ENCODE measurements at regions not wholly inside any gene's neighbourhood (a gene's known extent, or its start where the extent isn't known, plus 50 kb on each side); places are given as distances from the start of the nearest gene placed in this dataset.

- no peak for DNase-seq
- Histone ChIP-seq H3K27me3 (no peaks in the 10 kb centered on the region), H3K36me3 (no peaks in the 10 kb centered on the region), H3K27ac (no peak overlapping the region), H3K4me3 (no peak overlapping the region), H3K9me3 (peaks cover 0 to 5% (median 0%) of the 10 kb centered on the region in 4 donors), H3K4me1 (no peaks in the 10 kb centered on the region)
- 63 to 84% methylated on average over 2 of the region's 2 CpGs for WGBS, 2 donors
- TF ChIP-seq CTCF (IDR thresholded peaks at IDR 0.05) (no peak), EP300 (IDR thresholded peaks at IDR 0.05) (no peak), POLR2AphosphoS5 (IDR thresholded peaks at IDR 0.05) (no peak), POLR2A (IDR thresholded peaks at IDR 0.05) (no peak)
- intact Hi-C loops (cut with DNase I): no loop called here
Measured at GRCh38 chr13:21782736-21783135, 111.9 kb downstream of the FGF9 start.

GRCh38 chr13:21785990-21786389, 115.1 kb downstream of the FGF9 start:
- intact Hi-C loops (cut with DNase I): no loop called here
- H3K27me3 ChIP-seq: no peaks in the 10 kb centered on the region
- H3K36me3 ChIP-seq: no peaks in the 10 kb centered on the region
- H3K4me3 ChIP-seq: no peak overlapping the region
- no peaks in the 10 kb centered on the region for H3K9me3 ChIP-seq
- WGBS, 2 donors: 94% methylated on average over 2 of the region's 2 CpGs
- no peak for DNase-seq
- no peak overlapping the region for H3K27ac ChIP-seq
- H3K4me1 ChIP-seq: no peaks in the 10 kb centered on the region
- TF ChIP-seq CTCF (IDR thresholded peaks at IDR 0.05) (no peak), EP300 (IDR thresholded peaks at IDR 0.05) (no peak), POLR2A (IDR thresholded peaks at IDR 0.05) (no peak), POLR2AphosphoS5 (IDR thresholded peaks at IDR 0.05) (no peak)

GRCh38 chr13:21796066-21796465, 125.2 kb downstream of the FGF9 start:
- H3K36me3 ChIP-seq: no peaks in the 10 kb centered on the region
- H3K4me1 ChIP-seq: no peaks in the 10 kb centered on the region
- no peak for DNase-seq
- WGBS, 2 donors: 85 to 89% methylated on average over 5 of the region's 5 CpGs
- no peaks in the 10 kb centered on the region for H3K27me3 ChIP-seq
- no peak for TF ChIP-seq CTCF (IDR thresholded peaks at IDR 0.05)
- no peak for TF ChIP-seq EP300 (IDR thresholded peaks at IDR 0.05)
- TF ChIP-seq POLR2AphosphoS5 (IDR thresholded peaks at IDR 0.05): no peak
- no peak for TF ChIP-seq POLR2A (IDR thresholded peaks at IDR 0.05)
- H3K4me3 ChIP-seq: no peak overlapping the region
- H3K9me3 ChIP-seq: no peaks in the 10 kb centered on the region
- no peak overlapping the region for H3K27ac ChIP-seq
- intact Hi-C loops (cut with DNase I): no loop called here

- Histone ChIP-seq H3K4me1 (peaks cover 0 to 5% (median 0%) of the 10 kb centered on the region in 4 donors), H3K27me3 (no peaks in the 10 kb centered on the region), H3K4me3 (no peak overlapping the region), H3K36me3 (no peaks in the 10 kb centered on the region), H3K9me3 (no peaks in the 10 kb centered on the region), H3K27ac (no peak overlapping the region)
- intact Hi-C loops (cut with DNase I): no loop called here
- 86% methylated on average over 11 of the region's 11 CpGs for WGBS, 2 donors
- DNase-seq: no peak
- TF ChIP-seq CTCF (IDR thresholded peaks at IDR 0.05) (no peak), POLR2A (IDR thresholded peaks at IDR 0.05) (no peak), EP300 (IDR thresholded peaks at IDR 0.05) (no peak), POLR2AphosphoS5 (IDR thresholded peaks at IDR 0.05) (no peak)
Measured at GRCh38 chr13:21796775-21797514, 126.1 kb downstream of the FGF9 start.

- intact Hi-C loops (cut with DNase I): no loop called here
- no peaks in the 10 kb centered on the region for H3K36me3 ChIP-seq
- no peaks in the 10 kb centered on the region for H3K27me3 ChIP-seq
- 88 to 92% methylated on average over 4 of the region's 4 CpGs for WGBS, 2 donors
- no peak overlapping the region for H3K4me3 ChIP-seq
- peaks cover 0 to 5% (median 0%) of the 10 kb centered on the region in 4 donors for H3K4me1 ChIP-seq
- no peak overlapping the region for H3K27ac ChIP-seq
- DNase-seq: no peak
- H3K9me3 ChIP-seq: no peaks in the 10 kb centered on the region
- no peak for TF ChIP-seq POLR2A (IDR thresholded peaks at IDR 0.05)
- TF ChIP-seq CTCF (IDR thresholded peaks at IDR 0.05): no peak
- no peak for TF ChIP-seq EP300 (IDR thresholded peaks at IDR 0.05)
- no peak for TF ChIP-seq POLR2AphosphoS5 (IDR thresholded peaks at IDR 0.05)
Measured at GRCh38 chr13:21797736-21798135, 126.9 kb downstream of the FGF9 start.
